Large intestine (tissue), 3 donors: ENCODE measurements at regions not wholly inside any gene's neighbourhood (a gene's known extent, or its start where the extent isn't known, plus 50 kb on each side); places are given as distances from the start of the nearest gene placed in this dataset.

Experiments
- DNase-seq, 2 donors: peaks; one replicate each; pipeline versions ENCODE4 v3.0.0 to v3.0.0-alpha.2; 2013
- H3K27ac ChIP-seq: one replicate; pipeline ENCODE4 v1.5.1; 2013; ENCODE audit warnings: low read length
- H3K27me3 ChIP-seq: 2 replicates; pipeline ENCODE4 v1.6.1; 2013; ENCODE audit warnings: low read length; ENCODE audit not compliant: control insufficient read depth, insufficient read depth
- H3K36me3 ChIP-seq: 2 replicates; pipeline ENCODE4 v1.6.1; 2013; ENCODE audit warnings: low read length; ENCODE audit not compliant: control insufficient read depth, insufficient read depth
- H3K4me1 ChIP-seq: one replicate; pipeline ENCODE4 v1.6.1; 2013; ENCODE audit warnings: low read length; ENCODE audit not compliant: control insufficient read depth, insufficient read depth
- H3K4me3 ChIP-seq: one replicate; pipeline ENCODE4 v1.5.1; 2013; ENCODE audit warnings: low read length
- H3K9me3 ChIP-seq: one replicate; pipeline ENCODE4 v1.6.1; 2013; ENCODE audit warnings: mild to moderate bottlenecking, low read depth, low read length, moderate library complexity; ENCODE audit not compliant: control insufficient read depth
- WGBS: methylation state at CpG from one replicate; pipeline ENCODE4 v1.1.5; 2013; ENCODE audit warnings: low lambda C conversion rate; ENCODE audit not compliant: insufficient coverage; 5-methylcytosine and 5-hydroxymethylcytosine counted together

GRCh38 chrX:20593402-20593801, 326.7 kb upstream of the RPS6KA3 start:
- H3K27ac ChIP-seq: no peak overlapping the region
- H3K4me1 ChIP-seq: no peaks in the 10 kb centered on the region
- H3K36me3 ChIP-seq: no peaks in the 10 kb centered on the region
- no peaks in the 10 kb centered on the region for H3K27me3 ChIP-seq
- no CpG with 5 or more reads among the region's 2 CpGs for WGBS
- H3K4me3 ChIP-seq: no peak overlapping the region
- DNase-seq: no peak
- no peaks in the 10 kb centered on the region for H3K9me3 ChIP-seq

- Histone ChIP-seq H3K36me3 (no peaks in the 10 kb centered on the region), H3K27ac (no peak overlapping the region), H3K4me3 (no peak overlapping the region), H3K9me3 (no peaks in the 10 kb centered on the region), H3K4me1 (no peaks in the 10 kb centered on the region), H3K27me3 (no peaks in the 10 kb centered on the region)
- no peak for DNase-seq
- WGBS: no CpG with 5 or more reads among the region's 2 CpGs
Observed at GRCh38 chrX:20591246-20591645, 324.5 kb upstream of the RPS6KA3 start.

GRCh38 chrX:20585782-20586181, 319.1 kb upstream of the RPS6KA3 start:
- WGBS: no CpG with 5 or more reads among the region's 2 CpGs

GRCh38 chrX:20571611-20572010, 304.9 kb upstream of the RPS6KA3 start:
- Histone ChIP-seq H3K9me3 (no peaks in the 10 kb centered on the region), H3K36me3 (no peaks in the 10 kb centered on the region), H3K4me3 (no peak overlapping the region), H3K27me3 (no peaks in the 10 kb centered on the region), H3K27ac (no peak overlapping the region), H3K4me1 (no peaks in the 10 kb centered on the region)
- DNase-seq: no peak
- WGBS: no CpG with 5 or more reads among the region's 1 CpG

More at GRCh38 chrX:20585782-20586181, 319.1 kb upstream of the RPS6KA3 start:
- Histone ChIP-seq H3K27ac (no peak overlapping the region), H3K36me3 (no peaks in the 10 kb centered on the region), H3K4me3 (no peak overlapping the region), H3K27me3 (no peaks in the 10 kb centered on the region), H3K9me3 (no peaks in the 10 kb centered on the region), H3K4me1 (no peaks in the 10 kb centered on the region)
- DNase-seq: no peak

GRCh38 chrX:20567108-20567507, 300.4 kb upstream of the RPS6KA3 start:
- Histone ChIP-seq H3K27ac (no peak overlapping the region), H3K36me3 (no peaks in the 10 kb centered on the region), H3K4me1 (no peaks in the 10 kb centered on the region), H3K27me3 (no peaks in the 10 kb centered on the region), H3K4me3 (no peak overlapping the region), H3K9me3 (no peaks in the 10 kb centered on the region)
- DNase-seq: no peak

- Histone ChIP-seq H3K27me3 (no peaks in the 10 kb centered on the region), H3K36me3 (no peaks in the 10 kb centered on the region), H3K27ac (peak overlapping the region; percentile 46), H3K9me3 (no peaks in the 10 kb centered on the region), H3K4me1 (no peaks in the 10 kb centered on the region), H3K4me3 (no peak overlapping the region)
- WGBS: no CpG with 5 or more reads among the region's 3 CpGs
- DNase-seq: peak; percentile 63 to 79
Observed at GRCh38 chrX:20547611-20548051, 280.9 kb upstream of the RPS6KA3 start.

GRCh38 chrX:20545538-20545937, 278.8 kb upstream of the RPS6KA3 start:
- no peak for DNase-seq
- no peak overlapping the region for H3K4me3 ChIP-seq
- H3K27me3 ChIP-seq: no peaks in the 10 kb centered on the region
- H3K4me1 ChIP-seq: no peaks in the 10 kb centered on the region
- H3K36me3 ChIP-seq: no peaks in the 10 kb centered on the region
- H3K27ac ChIP-seq: no peak overlapping the region
- no CpG with 5 or more reads among the region's 3 CpGs for WGBS
- no peaks in the 10 kb centered on the region for H3K9me3 ChIP-seq

- Histone ChIP-seq H3K4me3 (no peak overlapping the region), H3K27ac (no peak overlapping the region), H3K9me3 (no peaks in the 10 kb centered on the region), H3K36me3 (no peaks in the 10 kb centered on the region), H3K27me3 (no peaks in the 10 kb centered on the region), H3K4me1 (no peaks in the 10 kb centered on the region)
- no CpG with 5 or more reads among the region's 1 CpG for WGBS
- no peak for DNase-seq
Observed at GRCh38 chrX:20542072-20542471, 275.4 kb upstream of the RPS6KA3 start.

- no CpG with 5 or more reads among the region's 1 CpG for WGBS
- no peaks in the 10 kb centered on the region for H3K4me1 ChIP-seq
- no peak for DNase-seq
- H3K27me3 ChIP-seq: no peaks in the 10 kb centered on the region
- no peaks in the 10 kb centered on the region for H3K36me3 ChIP-seq
- H3K27ac ChIP-seq: no peak overlapping the region
- no peaks in the 10 kb centered on the region for H3K9me3 ChIP-seq
- no peak overlapping the region for H3K4me3 ChIP-seq
Observed at GRCh38 chrX:20538974-20539373, 272.3 kb upstream of the RPS6KA3 start.

- Histone ChIP-seq H3K9me3 (no peaks in the 10 kb centered on the region), H3K4me1 (no peaks in the 10 kb centered on the region), H3K36me3 (no peaks in the 10 kb centered on the region), H3K27me3 (no peaks in the 10 kb centered on the region), H3K4me3 (no peak overlapping the region), H3K27ac (no peak overlapping the region)
- no peak for DNase-seq
- WGBS: no CpG with 5 or more reads among the region's 4 CpGs
Observed at GRCh38 chrX:20531667-20532066, 265.0 kb upstream of the RPS6KA3 start.

GRCh38 chrX:20530406-20530921, 263.8 kb upstream of the RPS6KA3 start:
- no peak overlapping the region for H3K27ac ChIP-seq
- DNase-seq: peak; percentile 24 to 34
- no peaks in the 10 kb centered on the region for H3K9me3 ChIP-seq
- no peaks in the 10 kb centered on the region for H3K4me1 ChIP-seq
- H3K4me3 ChIP-seq: no peak overlapping the region
- no CpG with 5 or more reads among the region's 9 CpGs for WGBS
- H3K27me3 ChIP-seq: no peaks in the 10 kb centered on the region
- H3K36me3 ChIP-seq: no peaks in the 10 kb centered on the region
